Stimulated activated CD8-positive, alpha-beta memory T cell treated with anti-CD3 and anti-CD28 coated beads, Interleukin-15, amount 100 ng/mL, for 48 hours (primary cell): ENCODE measurements at regions not wholly inside any gene's neighbourhood (a gene's known extent, or its start where the extent isn't known, plus 50 kb on each side); places are given as distances from the start of the nearest gene placed in this dataset.
A peak's percentile ranks its signal among the peaks of the same experiment; 100 is the strongest.

Experiments used
- DNase-seq, 2 donors: peaks; one replicate each; pipeline ENCODE4 v3.0.0-alpha.2; 2020; ENCODE audit warnings: low read depth in 2 of 2

DNA sequence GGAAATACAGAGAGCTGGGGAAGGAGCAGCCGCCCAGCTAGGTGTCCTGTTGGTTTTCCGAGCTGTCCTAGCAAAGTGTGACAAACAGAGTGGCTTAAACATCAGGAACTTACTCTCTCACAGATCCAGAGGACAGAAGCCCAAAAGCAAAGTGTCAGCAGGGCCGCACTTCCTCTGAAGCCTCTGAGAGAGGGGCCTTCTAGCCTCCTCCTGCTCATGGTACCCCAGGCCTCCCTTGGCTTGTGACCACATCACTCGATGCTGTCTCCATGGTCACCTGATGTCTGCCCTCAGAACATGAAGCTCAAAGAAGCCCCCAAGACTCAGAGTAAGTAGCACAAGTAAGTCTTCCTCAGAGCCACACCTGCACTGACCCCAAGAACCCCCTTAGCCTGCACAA is 650.5 kb upstream of the ID2 start:
- DNase-seq, result no peak

DNA sequence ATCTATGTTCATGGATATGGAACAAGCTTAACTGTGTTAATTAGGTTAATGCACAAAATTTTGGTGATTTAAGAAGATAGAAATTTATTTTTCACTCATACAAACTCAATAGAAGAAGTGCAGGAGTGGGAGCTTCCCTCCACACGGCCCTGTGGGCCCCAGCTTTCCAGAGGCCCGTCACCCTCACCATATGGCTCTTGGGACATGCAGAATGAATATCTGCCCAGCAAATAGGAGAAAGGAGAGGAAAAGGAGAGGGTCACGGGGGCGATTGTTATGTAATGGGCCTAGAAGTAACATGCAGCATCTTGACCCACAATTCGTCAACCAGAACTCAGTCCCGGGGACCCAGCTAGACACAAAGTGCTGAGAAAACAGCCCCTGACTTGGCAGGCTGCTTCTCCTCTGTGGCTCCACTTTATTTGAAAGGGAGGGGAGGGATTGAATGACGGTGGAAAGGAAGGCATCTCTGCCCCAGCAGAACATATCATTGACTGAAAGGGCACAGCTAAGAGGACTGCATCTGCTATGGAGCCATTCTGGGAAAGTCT is 648.2 kb upstream of the ID2 start:
- DNase-seq, result no peak

DNA sequence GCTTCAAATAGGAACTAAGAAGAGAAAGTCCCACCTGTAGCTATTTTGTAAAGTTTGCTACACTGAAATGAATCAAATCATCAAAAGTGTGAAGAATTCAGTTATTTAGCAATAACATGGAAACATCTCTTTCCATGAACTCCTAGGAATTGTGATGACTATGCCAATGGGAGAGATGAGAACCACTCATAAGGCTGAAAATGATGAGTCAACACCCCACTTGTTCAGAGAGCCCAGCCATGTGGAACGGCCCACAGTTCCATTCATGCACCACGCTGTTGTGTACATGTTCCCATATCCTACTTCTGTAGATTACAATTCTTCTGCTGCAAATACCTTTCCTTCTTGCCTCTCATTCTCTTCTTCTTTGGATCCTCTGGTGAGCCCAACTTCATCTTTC is 645.5 kb upstream of the ID2 start:
- DNase-seq, result no peak

DNA sequence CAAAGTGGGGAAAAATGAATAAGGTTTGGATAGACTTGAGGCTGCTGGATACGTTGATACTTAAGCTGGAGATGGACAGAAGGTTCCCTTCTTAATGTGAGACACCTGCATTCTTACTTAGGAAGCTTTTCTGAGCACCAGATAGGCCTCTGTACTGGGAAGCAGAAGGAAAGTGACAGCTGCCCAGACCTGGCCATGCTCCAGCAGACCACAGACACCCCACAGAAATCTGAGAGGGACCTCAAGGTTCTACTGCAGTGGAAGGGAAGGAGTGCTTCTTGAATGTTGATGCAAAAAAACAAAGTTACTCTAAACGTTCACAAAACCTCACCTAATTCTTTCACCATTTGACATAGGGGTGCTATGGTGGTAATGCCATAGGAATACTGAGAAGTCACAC is 642.1 kb upstream of the ID2 start:
- DNase-seq, result no peak

DNA sequence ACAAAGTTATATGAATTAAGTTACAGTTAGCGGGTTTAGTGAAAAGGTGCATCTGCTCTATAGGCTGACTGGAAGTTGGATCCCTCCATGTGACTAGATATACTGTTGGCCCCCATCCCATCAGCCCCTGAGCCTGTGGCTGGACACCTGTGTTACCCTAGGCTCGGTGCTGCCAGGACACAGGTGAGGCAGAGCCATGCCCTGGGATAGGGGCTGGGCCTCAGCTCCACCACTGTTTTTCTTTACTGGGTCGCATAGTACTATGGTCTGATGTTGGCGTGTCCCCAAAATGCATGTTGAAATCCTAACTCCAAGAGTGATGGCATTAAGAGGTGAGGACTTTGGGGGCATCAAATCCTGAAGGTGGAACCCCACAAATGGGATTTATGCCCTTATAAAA is 638.6 kb upstream of the ID2 start:
- no peak for DNase-seq

DNA sequence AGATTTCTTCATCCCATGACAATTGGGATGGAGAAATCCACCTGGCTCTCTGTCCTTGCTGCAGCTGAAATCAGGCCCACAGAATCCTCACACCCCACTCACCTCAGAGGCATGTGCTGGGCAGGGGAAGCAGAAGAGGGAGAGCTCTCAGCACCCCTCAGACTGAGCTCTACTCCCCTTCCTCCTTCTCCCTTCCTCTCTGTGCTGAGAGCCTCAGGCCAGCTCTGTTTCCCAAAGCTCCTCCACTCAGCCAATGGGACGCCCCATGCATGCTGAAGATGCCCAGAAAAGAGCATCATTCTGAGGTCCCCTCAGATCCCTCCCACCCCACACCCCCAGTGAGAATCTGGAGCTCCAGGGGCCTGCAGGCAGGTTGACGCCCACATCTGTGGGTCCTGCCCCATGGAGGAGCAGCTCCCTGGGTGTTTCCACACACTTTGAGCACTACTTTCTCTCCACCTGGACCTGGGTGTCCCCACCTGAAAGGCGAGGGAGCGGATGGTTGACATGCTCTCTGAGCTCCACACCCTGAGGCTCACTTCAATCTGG is 637.7 kb upstream of the ID2 start:
- no peak for DNase-seq

DNA sequence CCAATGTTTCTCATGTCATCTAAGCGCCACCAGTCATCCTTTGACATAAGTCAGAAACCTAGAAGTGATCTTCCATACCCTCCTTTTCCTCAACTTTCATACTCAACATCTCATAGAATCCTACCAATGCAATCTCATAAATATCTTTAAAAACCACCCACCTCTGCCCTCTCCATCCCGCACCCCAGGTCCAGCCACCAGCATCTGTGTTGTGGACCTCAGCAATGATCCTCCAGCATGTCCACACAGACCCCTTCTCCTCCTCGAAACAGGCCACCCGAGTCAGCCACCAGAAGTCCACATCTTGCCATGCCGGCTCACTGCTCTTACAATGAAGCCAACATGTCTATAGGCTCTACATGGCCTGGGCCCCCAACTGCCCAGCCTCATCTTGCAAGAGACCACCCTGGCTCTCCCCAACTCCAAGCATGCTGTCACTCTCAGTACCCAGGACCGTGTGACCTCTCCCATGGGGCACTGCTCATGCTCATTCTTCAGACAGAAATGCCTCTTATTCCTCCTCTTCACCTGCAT is 636.7 kb upstream of the ID2 start:
- DNase-seq, result no peak

DNA sequence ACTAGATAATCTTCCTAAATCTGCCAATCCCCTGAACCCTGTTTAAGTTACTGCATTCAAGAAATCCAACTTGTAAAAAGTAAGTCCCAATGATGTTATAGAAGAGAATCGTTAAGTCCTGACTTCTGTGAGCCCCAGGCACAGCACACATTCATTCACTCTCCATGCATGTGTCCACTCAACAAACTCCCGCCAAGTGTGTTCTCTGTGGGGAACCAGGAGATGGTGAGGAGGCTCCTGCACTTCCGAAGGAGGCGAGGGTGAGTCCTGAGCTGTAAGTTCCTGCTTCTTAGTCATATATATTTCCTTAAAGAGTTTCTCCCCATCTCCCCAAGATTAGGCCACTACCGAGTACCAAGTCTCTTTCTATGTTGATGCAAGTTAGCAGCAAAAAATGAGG is 635.0 kb upstream of the ID2 start:
- DNase-seq, result no peak

DNA sequence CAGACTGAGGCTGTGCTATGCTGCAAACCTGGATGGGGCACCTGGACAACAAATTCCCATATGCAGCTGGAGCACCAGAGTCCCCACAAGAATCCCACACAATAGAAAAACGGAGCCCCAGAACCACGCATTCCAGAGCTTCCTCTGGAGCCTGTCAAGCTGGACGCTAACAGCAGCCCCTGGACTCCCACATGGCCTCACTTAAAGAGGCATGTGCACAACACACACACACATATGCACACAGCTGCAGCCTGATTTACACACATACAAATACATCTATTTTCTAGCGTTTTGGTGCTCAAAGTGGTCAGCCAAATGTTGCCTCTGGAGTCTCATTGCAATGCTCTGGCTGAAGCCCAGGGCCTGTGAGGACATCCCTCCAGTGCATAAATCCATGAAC is 632.7 kb upstream of the ID2 start:
- DNase-seq, result no peak

DNA sequence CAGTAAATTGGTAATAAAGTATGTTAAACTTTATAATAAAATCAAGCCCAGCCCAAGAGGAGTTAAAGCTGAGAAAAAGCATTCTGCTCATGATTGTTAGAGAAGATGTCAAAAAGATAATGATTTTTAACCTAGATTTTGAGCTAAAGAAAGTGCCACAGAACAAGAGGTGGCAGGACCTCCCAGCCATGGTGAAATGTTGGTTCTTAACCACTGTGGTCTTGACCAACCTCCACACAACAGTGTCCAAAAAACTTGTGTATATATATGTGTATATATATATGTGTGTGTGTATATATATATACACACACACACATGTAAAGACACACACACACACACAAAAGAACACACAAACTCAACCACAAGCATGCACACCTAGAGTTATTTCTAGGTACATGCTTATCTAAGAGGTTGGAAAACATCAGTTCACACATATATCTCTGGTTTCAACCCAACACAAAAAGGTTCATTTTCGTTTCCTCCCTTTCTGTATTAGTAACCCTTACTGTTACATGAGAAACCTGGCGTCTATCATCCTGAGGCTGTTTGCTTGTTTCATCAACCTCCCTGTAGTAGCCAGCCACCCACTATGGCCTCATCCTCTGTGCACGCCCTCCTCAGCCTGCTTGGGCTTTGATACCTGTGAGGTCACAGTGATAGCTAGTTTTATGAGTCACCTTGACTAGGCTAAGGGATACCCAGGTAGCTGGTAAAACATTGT is 631.8 kb upstream of the ID2 start:
- DNase-seq, result peak; percentile 38 to 64

DNA sequence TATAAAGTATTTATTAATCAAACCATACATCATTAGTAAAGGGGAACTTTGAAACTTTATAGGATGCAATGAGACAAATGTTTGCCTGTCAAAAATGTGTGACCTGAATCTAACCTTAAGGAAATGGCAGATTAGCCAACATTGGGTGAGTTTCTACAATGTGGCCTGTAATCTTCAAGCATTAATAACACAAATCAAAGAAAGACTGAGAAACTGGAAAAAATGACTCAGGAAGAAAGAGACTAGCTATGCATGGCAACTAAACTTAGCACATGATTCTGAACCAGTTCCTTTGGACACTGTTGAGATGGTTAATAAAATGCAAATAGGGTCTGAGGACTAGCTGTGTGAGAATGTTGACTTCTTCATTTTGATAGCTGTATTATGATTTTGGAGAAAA is 628.6 kb upstream of the ID2 start:
- DNase-seq, result no peak

DNA sequence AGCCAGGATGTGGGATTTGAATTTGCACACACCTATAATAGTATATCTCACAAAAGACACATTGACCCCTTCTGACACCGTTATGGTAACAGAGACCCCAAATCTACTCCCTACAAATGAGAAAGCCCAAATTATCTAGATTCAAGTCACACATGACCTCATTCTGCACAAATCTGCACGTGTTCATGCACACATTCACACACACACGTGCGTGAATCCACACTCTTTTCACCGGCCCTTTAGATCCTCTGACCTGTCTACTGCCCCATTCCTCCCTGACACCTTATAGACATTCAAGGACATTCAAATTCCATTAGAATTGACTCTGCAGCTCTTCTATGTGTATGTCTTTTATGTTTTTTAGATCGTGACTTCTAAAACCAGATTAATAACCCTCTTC is 627.8 kb upstream of the ID2 start:
- DNase-seq, result no peak

DNA sequence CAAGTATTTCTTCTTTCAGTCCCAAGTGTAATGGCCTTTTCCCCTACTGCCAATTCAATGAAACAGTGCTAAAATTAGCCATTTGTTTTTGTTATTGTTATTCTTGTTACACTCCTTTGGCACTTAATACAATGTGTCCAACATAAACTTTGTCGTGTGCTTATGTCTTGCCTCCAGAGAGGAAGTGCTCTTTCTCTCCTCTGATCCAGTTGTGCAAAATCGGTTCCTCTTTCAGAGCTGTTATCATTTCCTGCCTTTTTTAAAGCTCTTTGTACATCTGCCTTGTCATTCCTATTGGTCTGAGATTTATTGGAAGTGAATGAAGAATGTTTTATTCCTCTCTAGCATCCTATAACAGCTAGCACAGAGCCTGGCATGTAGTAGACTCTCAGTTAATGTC is 623.2 kb upstream of the ID2 start:
- DNase-seq, result no peak

DNA sequence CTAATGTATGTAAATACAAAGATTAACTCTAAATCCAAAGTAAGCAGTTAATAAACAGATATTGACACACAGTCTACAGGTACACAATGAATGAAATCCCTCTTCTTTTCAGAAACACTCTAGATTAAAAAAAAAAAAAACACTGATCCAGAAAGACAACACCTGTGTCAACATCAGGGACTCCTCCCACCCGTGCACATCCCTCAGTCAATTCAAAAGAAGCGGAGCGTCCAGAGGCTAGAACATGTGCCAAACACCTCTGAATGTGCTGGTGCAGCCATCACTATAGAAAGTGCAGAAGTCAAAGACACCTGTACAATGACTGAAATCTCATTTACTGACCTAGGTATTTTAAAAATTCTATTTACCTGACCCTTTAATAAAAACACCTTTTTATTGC is 622.6 kb upstream of the ID2 start:
- DNase-seq, result no peak

DNA sequence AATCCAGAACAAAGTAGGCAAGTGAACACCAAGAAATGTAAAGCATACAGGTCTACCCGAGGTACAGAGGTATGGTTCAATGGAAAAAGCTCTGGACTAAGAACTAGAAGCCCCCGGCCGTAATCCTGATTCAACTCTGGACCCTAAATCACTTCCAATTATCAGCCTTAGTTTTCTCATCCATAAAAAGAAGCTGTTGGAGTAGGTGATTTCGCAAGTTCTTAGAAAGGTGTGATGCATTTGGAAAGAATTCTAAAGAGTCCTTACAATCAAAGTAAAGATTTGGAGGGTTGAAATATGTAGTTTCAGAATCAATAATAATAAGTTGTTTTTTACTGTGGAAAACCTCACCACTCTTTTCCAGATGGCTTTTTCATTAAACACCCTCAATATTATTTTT is 622.1 kb upstream of the ID2 start:
- no peak for DNase-seq

DNA sequence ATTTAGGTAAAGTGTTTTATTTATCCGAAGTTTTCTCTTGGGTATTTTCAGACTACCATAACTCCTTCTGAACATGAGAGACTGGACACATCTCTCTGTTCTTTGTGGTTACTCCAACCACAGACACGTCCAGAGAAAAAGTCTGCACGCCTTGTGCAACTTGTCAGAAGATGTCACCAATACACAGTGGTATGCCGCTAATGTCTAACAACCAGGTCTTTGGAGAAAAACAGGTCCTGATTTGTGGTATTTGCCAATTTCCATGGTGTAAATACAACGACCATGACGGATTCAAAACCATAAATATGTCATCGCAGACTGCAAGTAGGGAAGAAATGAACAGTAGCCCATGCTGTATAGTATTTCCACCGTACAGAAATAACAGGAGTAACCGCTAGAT is 620.6 kb upstream of the ID2 start:
- no peak for DNase-seq

DNA sequence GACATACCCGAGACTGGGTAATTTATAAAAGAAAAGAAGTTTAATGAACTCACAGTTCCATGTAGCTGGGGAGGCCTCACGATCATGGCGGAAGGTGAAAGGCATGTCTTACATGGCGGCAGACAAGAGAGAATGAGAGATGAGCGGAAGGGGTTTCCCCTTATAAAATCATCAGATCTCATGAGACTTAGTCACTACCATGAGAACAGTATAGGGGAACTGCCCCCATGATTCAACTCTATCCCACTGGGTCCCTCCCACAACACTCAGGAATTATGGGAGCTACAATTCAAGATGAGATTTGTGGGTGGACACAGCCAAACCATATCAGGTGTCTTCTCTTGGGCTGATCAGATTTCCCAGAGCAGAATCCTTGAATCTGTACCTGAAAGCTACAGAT is 617.3 kb upstream of the ID2 start:
- no peak for DNase-seq

DNA sequence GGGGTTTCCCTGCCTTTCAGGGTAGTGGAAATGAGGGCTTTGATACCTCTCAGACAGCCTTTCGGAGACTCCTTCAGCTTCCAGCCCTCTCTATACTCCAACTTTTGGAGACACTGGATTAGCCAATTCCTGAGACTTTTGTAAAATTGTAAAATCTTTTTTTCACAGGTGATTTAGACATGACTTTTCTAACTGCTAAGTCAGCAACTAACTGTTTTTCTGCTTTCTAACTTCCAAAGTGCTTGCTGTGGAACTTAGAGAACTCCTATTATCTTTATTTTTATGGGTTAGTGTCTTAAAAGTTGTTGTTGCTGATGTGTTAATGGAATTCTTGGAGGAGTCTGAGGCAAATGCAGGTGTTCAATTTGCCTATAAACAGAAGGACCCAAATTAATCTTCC is 616.7 kb upstream of the ID2 start:
- no peak for DNase-seq

DNA sequence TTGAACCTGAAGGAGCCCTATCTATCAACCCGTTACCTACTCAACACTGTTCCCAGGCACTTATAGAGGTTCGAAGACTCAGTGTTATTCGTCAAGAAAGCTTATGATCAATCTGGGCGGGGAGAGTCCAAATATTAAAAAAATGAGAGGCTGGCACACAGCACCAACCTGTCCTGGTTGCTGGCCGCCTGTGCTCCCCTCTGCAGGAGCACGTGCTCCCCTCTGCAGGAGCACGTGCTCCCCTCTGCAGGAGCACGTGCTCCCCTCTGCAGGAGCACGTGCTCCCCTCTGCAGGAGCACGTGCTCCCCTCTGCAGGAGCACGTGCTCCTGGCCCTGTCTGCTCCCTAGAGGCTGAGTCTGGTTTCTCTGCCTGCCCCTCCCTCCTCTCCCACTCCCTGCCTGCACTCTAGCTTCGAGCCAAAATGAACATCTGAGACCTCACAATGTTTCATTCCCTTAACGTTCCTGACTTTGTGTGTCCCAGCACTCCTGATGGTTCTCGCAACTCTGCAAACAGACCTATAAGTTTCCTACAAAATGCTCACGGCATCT is 614.0 kb upstream of the ID2 start:
- DNase-seq, result no peak

DNA sequence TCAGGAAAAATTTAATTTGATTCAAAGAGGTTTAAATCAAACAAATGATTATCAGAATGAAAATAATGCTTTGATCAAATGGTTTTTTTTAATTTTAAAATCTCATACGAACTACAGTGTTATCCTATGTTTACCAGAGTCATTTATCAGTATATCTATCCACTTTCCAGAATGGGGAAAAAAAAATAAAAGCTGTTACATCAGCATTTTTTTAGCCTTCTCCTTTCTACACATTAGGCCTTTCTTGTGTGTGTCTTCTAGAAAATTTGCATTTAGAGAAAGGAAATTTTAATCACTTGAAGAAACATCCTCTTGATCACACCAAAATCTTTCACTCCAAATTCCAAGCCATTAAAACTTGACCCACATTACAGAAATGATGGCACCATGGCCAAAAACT is 608.9 kb upstream of the ID2 start:
- DNase-seq, result no peak

DNA sequence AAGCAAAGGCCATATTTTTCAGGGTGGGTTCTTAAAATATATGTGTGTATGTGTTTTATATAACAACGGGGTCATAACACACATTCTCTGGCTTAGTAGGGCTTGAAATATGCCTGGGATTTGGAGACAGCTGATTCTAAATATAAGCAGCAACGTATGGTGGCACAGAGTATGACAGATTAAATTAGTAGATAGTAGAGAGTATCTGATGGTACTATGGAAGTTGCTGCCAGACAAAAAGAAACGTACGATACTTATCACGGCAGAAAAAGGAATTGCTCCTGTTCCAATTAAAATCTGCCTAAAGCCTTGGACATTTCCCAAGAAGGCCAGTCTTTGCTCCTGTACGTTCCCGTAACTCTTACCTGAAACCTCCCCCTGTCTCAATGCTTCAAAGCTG is 607.9 kb upstream of the ID2 start:
- DNase-seq, result no peak

DNA sequence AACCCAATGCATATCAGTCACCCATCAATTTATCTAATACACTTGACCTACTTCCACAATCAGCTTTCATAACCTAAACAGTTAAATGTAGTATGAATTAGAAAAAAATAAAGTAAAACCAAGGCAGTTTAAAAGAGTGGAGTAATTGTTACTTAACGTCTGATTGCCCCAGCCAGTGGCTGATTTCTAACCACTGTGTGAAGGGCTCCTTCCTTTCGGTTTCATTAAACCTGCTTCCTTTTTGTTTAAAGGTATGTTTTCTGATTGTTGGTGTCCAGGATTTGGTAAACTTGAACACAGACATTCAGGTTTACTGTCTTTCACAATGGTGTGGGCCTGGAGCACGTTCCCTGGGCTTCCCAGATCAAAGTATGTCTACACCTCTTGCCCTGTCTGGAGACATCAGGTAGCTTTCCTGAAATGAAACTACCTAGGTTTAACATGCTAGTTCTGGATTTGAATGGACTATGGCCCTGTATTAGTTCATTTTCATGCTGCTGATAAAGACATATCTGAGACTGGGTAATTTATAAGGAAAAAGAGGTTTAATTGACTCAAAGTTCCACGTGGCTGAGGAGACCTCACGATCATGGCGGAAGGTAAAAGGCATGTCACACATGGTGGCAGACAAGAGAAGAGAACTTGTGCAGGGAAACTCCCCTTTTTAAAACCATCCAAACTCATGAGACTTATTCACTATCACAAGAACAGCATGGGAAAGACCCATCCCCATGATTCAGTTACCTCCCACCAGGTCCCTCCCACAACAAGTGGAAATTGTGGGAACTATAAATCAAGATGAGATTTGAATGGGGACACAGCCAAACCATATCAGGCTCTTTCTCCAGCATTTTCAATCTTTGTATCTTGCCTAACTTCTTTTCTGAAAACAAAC is 605.2 kb upstream of the ID2 start:
- no peak for DNase-seq
